ENCODE measurements at regions not wholly inside any gene's neighbourhood (a gene's known extent, or its start where the extent isn't known, plus 50 kb on each side); places are given as distances from the start of the nearest gene placed in this dataset.

- no peak for TF ChIP-seq CTCF (conservative IDR thresholded peaks at IDR 0.05; ENCODE audit: low read length)
- TF ChIP-seq EZH2phosphoT487 (IDR thresholded peaks at IDR 0.05; ENCODE audit: borderline replicate concordance, low read depth, low read length): no peak
These were observed 171.2 kb upstream of the TSHZ2 start for GRCh38 chr20:52800734-52801627.
